Transverse colon (tissue), 4 donors: ENCODE measurements at regions not wholly inside any gene's neighbourhood (a gene's known extent, or its start where the extent isn't known, plus 50 kb on each side); places are given as distances from the start of the nearest gene placed in this dataset.

Experiments
- DNase-seq: peaks from one replicate; pipeline ENCODE4 v3.0.0-alpha.2; 2019
- H3K27ac ChIP-seq, 4 donors: fragments of 200-600 bp; sonication (generic); 2 replicates each; pipeline ENCODE4 v1.5.1; 2016 to 2018; ENCODE audit warnings: inconsistent platforms in 4 of 4
- H3K27me3 ChIP-seq: fragments of 200-600 bp; sonication (generic); 2 replicates; pipeline ENCODE4 v1.5.1; 2017; ENCODE audit warnings: inconsistent platforms
- H3K36me3 ChIP-seq, 4 donors: fragments of 200-600 bp; sonication (generic); 2 replicates each; pipeline ENCODE4 v1.5.1; 2017 to 2019; ENCODE audit warnings: inconsistent platforms in 4 of 4
- H3K4me1 ChIP-seq, 4 donors: fragments of 200-600 bp; sonication (generic); 2 replicates each; pipeline ENCODE4 v1.5.1; 2017 to 2020; ENCODE audit warnings: inconsistent platforms in 4 of 4
- H3K4me3 ChIP-seq, 4 donors: fragments of 200-600 bp; sonication (generic); 1 replicate in 1 of 4; 2 replicates in 3 of 4; pipeline versions ENCODE4 v1.5.1 to v1.6.1; 2017 to 2019; ENCODE audit warnings: inconsistent platforms in 4 of 4
- H3K9me3 ChIP-seq, 2 donors: fragments of 200-600 bp; sonication (generic); 2 replicates each; pipeline ENCODE4 v1.5.1; 2017 to 2019; ENCODE audit warnings: inconsistent platforms in 2 of 2
- EP300 ChIP-seq: sonication (generic); formaldehyde crosslinking; IDR thresholded peaks from one replicate; pipeline ENCODE4 v1.6.1; 2017; ENCODE audit warnings: antibody characterized with exemption, low read depth
- POLR2A ChIP-seq: fragments of 450-650 bp; IDR thresholded peaks from one replicate; pipeline ENCODE4 v1.6.1; 2016; ENCODE audit warnings: antibody characterized with exemption, mild to moderate bottlenecking, moderate library complexity
- POLR2AphosphoS5 ChIP-seq, 3 donors: sonication (generic); formaldehyde crosslinking; IDR thresholded peaks; one replicate each; pipeline ENCODE4 v1.6.1; 2016; ENCODE audit warnings: antibody characterized with exemption in 3 of 3
- WGBS, 2 donors: methylation state at CpG; one replicate each; pipeline ENCODE4 v1.1.5; 2018; ENCODE audit warnings: low coverage in 1 of 2; 5-methylcytosine and 5-hydroxymethylcytosine counted together
- in situ Hi-C, 4 donors: fragments of 200-750 bp; cut with MboI; loops; one replicate each; pipeline versions ENCODE4 v1.15.0 to v1.15.1; 2017; ENCODE audit warnings: low sequenced_read_pairs in 3 of 4, low pct_ligation_motif_present in 1 of 4, low pct_unique_long_range_greater_than_20kb in 1 of 4
- intact Hi-C: fragments of 100-400 bp; cut with DNase I; formaldehyde crosslinking; loops from one replicate; pipeline ENCODE4 v1.15.1; 2023; ENCODE audit warnings: low total_unique reads
- TF ChIP-seq, protein P1 (sequence below), 5 experiments: fragments of 200-600 bp in 3 of 5; fragments of 450-650 bp in 2 of 5; sonication (generic) in 3 of 5; IDR thresholded peaks; 1 replicate in 2 of 5; 2 replicates in 3 of 5; pipeline ENCODE4 v1.5.1; 2016 to 2017; ENCODE audit warnings: antibody characterized with exemption in 5 of 5, inconsistent platforms in 3 of 5, mild to moderate bottlenecking in 2 of 5, moderate library complexity in 1 of 5

DNA sequence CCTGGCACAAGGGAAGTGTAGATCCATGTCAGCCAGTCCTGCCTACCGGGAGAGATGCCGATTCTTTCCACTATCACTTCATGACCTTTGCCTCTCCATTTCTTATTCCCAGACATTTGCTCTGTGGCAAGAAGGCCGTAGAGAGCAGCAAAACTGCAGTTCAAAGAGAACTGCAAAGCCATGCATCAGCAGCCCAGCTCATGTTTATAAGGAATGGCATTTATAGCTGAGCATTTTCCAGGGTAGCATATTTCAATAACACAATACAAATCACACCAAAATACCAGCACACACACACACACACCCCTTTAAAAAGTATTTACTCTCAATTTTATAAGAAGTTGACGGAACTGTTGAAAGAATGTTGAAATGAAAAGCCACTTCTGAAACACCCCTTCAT lies 126.7 kb upstream of the EGFLAM start:
- WGBS, 2 donors = 42 to 90% methylated on average over 1 to 4 of the region's 4 CpGs
- in situ Hi-C loops (no loop called here), intact Hi-C loops (no loop called here)
- Histone ChIP-seq H3K9me3 (no peaks in the 10 kb centered on the region), H3K27me3 (no peaks in the 10 kb centered on the region), H3K4me1 (no peaks in the 10 kb centered on the region), H3K4me3 (no peak overlapping the region), H3K27ac (no peak overlapping the region), H3K36me3 (no peaks in the 10 kb centered on the region)
- DNase-seq = no peak
- TF ChIP-seq POLR2A (no peak), EP300 (no peak), POLR2AphosphoS5 (IDR thresholded peaks at IDR 0.05) (no peak)
- TF ChIP-seq, protein P1, sequence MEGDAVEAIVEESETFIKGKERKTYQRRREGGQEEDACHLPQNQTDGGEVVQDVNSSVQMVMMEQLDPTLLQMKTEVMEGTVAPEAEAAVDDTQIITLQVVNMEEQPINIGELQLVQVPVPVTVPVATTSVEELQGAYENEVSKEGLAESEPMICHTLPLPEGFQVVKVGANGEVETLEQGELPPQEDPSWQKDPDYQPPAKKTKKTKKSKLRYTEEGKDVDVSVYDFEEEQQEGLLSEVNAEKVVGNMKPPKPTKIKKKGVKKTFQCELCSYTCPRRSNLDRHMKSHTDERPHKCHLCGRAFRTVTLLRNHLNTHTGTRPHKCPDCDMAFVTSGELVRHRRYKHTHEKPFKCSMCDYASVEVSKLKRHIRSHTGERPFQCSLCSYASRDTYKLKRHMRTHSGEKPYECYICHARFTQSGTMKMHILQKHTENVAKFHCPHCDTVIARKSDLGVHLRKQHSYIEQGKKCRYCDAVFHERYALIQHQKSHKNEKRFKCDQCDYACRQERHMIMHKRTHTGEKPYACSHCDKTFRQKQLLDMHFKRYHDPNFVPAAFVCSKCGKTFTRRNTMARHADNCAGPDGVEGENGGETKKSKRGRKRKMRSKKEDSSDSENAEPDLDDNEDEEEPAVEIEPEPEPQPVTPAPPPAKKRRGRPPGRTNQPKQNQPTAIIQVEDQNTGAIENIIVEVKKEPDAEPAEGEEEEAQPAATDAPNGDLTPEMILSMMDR (IDR thresholded peaks at IDR 0.05) = no peak

DNA sequence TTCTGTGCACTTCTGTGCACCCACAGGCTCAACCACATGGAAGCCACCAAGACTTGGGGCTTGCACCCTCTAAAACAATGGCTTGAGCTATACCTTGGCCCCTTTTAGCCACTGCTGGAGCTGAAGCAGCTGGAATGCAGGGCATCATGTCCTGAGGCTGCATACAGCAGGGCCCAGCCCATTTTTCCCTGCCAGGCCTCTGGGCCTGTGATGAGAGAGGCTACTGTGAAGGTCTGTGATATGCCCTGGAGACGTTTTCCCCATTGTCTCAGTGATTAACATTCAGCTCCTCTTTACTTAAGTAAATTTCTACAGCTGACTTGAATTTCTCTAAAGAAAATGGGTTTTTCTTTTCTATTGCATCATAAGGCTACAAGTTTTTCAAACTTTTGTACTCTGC lies 134.0 kb upstream of the EGFLAM start:
- H3K27me3 ChIP-seq = no peaks in the 10 kb centered on the region
- H3K4me3 ChIP-seq = no peak overlapping the region
- DNase-seq = no peak
- 35 to 38% methylated on average over 1 of the region's 1 CpG for WGBS, 2 donors
- no peaks in the 10 kb centered on the region for H3K36me3 ChIP-seq
- TF ChIP-seq POLR2AphosphoS5 (IDR thresholded peaks at IDR 0.05) (no peak), EP300 (no peak), POLR2A (no peak)
- TF ChIP-seq, protein P1 (IDR thresholded peaks at IDR 0.05) = no peak
- intact Hi-C loops (no loop called here), in situ Hi-C loops (no loop called here)
- no peaks in the 10 kb centered on the region for H3K9me3 ChIP-seq
- H3K27ac ChIP-seq = no peak overlapping the region
- H3K4me1 ChIP-seq = no peaks in the 10 kb centered on the region

DNA sequence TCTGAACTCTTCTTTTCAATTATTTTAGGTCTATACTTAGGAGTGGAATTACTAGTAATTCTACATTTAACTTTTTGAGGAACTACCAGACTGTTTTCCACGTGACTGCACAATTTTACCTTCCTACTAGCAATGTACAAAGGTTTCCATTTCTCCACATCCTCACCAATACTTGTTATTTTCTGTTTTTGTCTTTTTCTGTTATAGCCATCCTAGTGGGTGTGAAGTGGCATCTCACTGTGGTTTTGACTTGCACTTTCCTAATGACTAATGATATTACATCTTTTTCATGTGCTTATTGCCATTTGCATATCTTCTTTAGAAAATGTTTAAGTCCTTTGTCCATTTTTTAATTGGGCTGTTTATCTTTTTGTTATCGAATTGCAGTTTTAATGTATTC lies 136.9 kb upstream of the EGFLAM start:
- Histone ChIP-seq H3K4me1 (no peaks in the 10 kb centered on the region), H3K27ac (no peak overlapping the region), H3K27me3 (no peaks in the 10 kb centered on the region), H3K36me3 (no peaks in the 10 kb centered on the region), H3K4me3 (no peak overlapping the region), H3K9me3 (no peaks in the 10 kb centered on the region)
- no peak for DNase-seq
- intact Hi-C loops (no loop called here), in situ Hi-C loops (no loop called here)
- TF ChIP-seq POLR2AphosphoS5 (IDR thresholded peaks at IDR 0.05) (no peak), EP300 (no peak), POLR2A (no peak)
- TF ChIP-seq, protein P1 (IDR thresholded peaks at IDR 0.05) = no peak
- WGBS, 2 donors = 71 to 82% methylated on average over 2 of the region's 2 CpGs

DNA sequence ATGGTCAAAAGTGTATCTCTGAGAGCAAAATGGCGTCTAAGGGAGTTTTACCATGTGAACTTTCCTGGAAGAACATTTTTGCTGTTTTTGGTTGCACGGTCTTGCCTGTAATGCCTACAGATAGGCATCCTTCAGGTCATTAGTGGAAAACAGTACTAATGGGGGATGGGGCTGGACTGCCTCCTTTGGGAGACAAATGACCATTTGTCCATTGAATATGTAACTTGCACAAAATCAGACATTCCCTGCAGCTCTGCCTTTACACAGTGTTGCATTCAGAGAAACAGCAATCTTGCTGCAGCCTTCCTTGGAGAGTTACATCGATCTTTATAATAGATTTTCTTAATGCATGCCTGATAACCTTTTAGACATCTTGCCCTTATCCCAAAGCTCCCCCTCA lies 138.5 kb upstream of the EGFLAM start:
- DNase-seq = no peak
- Histone ChIP-seq H3K27ac (no peak overlapping the region), H3K27me3 (no peaks in the 10 kb centered on the region), H3K9me3 (no peaks in the 10 kb centered on the region), H3K4me3 (no peak overlapping the region), H3K4me1 (no peaks in the 10 kb centered on the region), H3K36me3 (no peaks in the 10 kb centered on the region)
- intact Hi-C loops (no loop called here), in situ Hi-C loops (no loop called here)
- TF ChIP-seq POLR2AphosphoS5 (IDR thresholded peaks at IDR 0.05) (no peak), EP300 (no peak), POLR2A (no peak)
- TF ChIP-seq, protein P1 (IDR thresholded peaks at IDR 0.05) = no peak
- WGBS, 2 donors = 80 to 86% methylated on average over 3 of the region's 3 CpGs
